B cell (primary cell): ENCODE measurements at regions not wholly inside any gene's neighbourhood (a gene's known extent, or its start where the extent isn't known, plus 50 kb on each side); places are given as distances from the start of the nearest gene placed in this dataset.

ENCODE experiments used
- ATAC-seq: fragments of 200-7000 bp; cut with Tn5 transposase; one replicate; pipeline ENCODE4 v1.10.0; 2021; ENCODE audit warnings: low read depth, mild to moderate bottlenecking, moderate number of reproducible peaks, moderate library complexity
- CTCF ChIA-PET: fragments of 350-600 bp; sonication (Branson Sonifier 250); formaldehyde crosslinking; loops from one replicate; lab custom pipeline; 2021; ENCODE audit warnings: antibody characterized with exemption, inconsistent platforms; lab: Charles Lee
- POLR2A ChIA-PET: fragments of 350-600 bp; sonication (Branson Sonifier 250); formaldehyde crosslinking; loops from one replicate; lab custom pipeline; 2021; ENCODE audit warnings: antibody characterized with exemption; lab: Charles Lee
- DNase-seq: peaks from one replicate; pipeline ENCODE4 v3.0.0; 2013
- H2AFZ ChIP-seq: 2 replicates; pipeline ENCODE4 v1.6.1; 2012; ENCODE audit warnings: mild to moderate bottlenecking, low read depth, low read length; ENCODE audit not compliant: insufficient read depth, poor library complexity, severe bottlenecking
- H3K27ac ChIP-seq, 2 donors: 1 replicate in 1 of 2; 2 replicates in 1 of 2; pipeline ENCODE4 v1.5.1; 2012 to 2013; ENCODE audit warnings: low read length in 2 of 2, mild to moderate bottlenecking in 2 of 2, moderate library complexity in 1 of 2
- H3K27me3 ChIP-seq, 4 experiments: fragments of 200-600 bp in 1 of 4; sonication (generic) in 1 of 4; replicated peaks in 1 of 4; 1 replicate in 2 of 4; 2 replicates in 2 of 4; pipeline versions ENCODE4 v1.6.1 to v1.7.0; 2013 to 2016; ENCODE audit warnings: low read length in 3 of 4, mild to moderate bottlenecking in 2 of 4, mixed read lengths in 1 of 4, moderate library complexity in 1 of 4; ENCODE audit not compliant: insufficient read depth in 4 of 4, control insufficient read depth in 3 of 4; ENCODE audit errors: control extremely low read depth in 1 of 4
- H3K36me3 ChIP-seq, 2 experiments: replicated peaks in 1 of 2; 1 replicate in 1 of 2; 2 replicates in 1 of 2; pipeline versions ENCODE4 v1.6.1 to v1.7.1; 2013; ENCODE audit warnings: low read length in 1 of 2; ENCODE audit not compliant: insufficient read depth in 2 of 2, control insufficient read depth in 1 of 2; ENCODE audit errors: control extremely low read depth in 1 of 2, extremely low read depth in 1 of 2
- H3K4me1 ChIP-seq, 2 donors: fragments of 200-600 bp in 1 of 2; sonication (generic) in 1 of 2; 1 replicate in 1 of 2; 2 replicates in 1 of 2; pipeline versions ENCODE4 v1.5.1 to v1.6.1; 2013 to 2017; ENCODE audit warnings: low read length in 2 of 2; ENCODE audit not compliant: control insufficient read depth in 2 of 2, insufficient read depth in 2 of 2
- H3K4me2 ChIP-seq: replicated peaks from 2 replicates; pipeline ENCODE3; 2012; ENCODE audit warnings: mild to moderate bottlenecking, low read depth, low read length; ENCODE audit not compliant: poor library complexity, severe bottlenecking
- H3K4me3 ChIP-seq, 5 experiments: fragments of 200-600 bp in 1 of 5; sonication (generic) in 1 of 5; 1 replicate in 3 of 5; 2 replicates in 2 of 5; pipeline versions ENCODE4 v1.5.1 to v1.7.0; 2011 to 2016; ENCODE audit warnings: low read length in 4 of 5, mild to moderate bottlenecking in 4 of 5, low read depth in 2 of 5, control low read depth in 1 of 5, moderate library complexity in 1 of 5; ENCODE audit not compliant: insufficient read depth in 1 of 5; ENCODE audit errors: control extremely low read depth in 1 of 5, extremely low read depth in 1 of 5
- H3K79me2 ChIP-seq: fragments of 200-600 bp; sonication (generic); one replicate; pipeline ENCODE4 v1.6.0; 2016; ENCODE audit warnings: low read length; ENCODE audit not compliant: control insufficient read depth, insufficient read depth
- H3K9ac ChIP-seq: fragments of 200-600 bp; sonication (generic); 2 replicates; pipeline ENCODE4 v1.6.1; 2017; ENCODE audit warnings: mild to moderate bottlenecking, low read length, moderate library complexity
- H3K9me3 ChIP-seq, 3 donors: one replicate each; pipeline versions ENCODE4 v1.6.1 to v1.7.1; 2013; ENCODE audit warnings: low read length in 2 of 3; ENCODE audit not compliant: control insufficient read depth in 2 of 3, insufficient read depth in 1 of 3; ENCODE audit errors: control extremely low read depth in 1 of 3
- H4K20me1 ChIP-seq: 2 replicates; pipeline ENCODE4 v1.6.0; 2012; ENCODE audit warnings: mild to moderate bottlenecking, low read length; ENCODE audit not compliant: insufficient read depth, control insufficient read depth, poor library complexity, severe bottlenecking
- H3K27ac Mint-ChIP-seq: one replicate; pipeline ENCODE4 v1.8.0; 2021; ENCODE audit warnings: mixed read lengths
- H3K27me3 Mint-ChIP-seq: one replicate; pipeline ENCODE4 v1.8.0; 2021; ENCODE audit warnings: mixed read lengths
- H3K4me1 Mint-ChIP-seq: one replicate; pipeline ENCODE4 v1.8.0; 2021; ENCODE audit warnings: mixed read lengths
- H3K4me3 Mint-ChIP-seq: one replicate; pipeline ENCODE4 v1.8.0; 2021; ENCODE audit warnings: mixed read lengths
- H3K9me3 Mint-ChIP-seq: one replicate; pipeline ENCODE4 v1.8.0; 2022; ENCODE audit warnings: mixed read lengths; ENCODE audit not compliant: insufficient read depth
- EZH2 ChIP-seq: IDR thresholded peaks from 2 replicates; pipeline ENCODE4 v1.6.1; 2012; ENCODE audit warnings: borderline replicate concordance, low read depth, mild to moderate bottlenecking, moderate library complexity, low read length; ENCODE audit not compliant: insufficient read depth, poor library complexity, severe bottlenecking
- WGBS: methylation state at CpG from one replicate; pipeline ENCODE4 v1.1.5; 2013; ENCODE audit warnings: missing lambda C conversion rate; ENCODE audit not compliant: insufficient coverage; 5-methylcytosine and 5-hydroxymethylcytosine counted together
- intact Hi-C: fragments of 100-400 bp; cut with micrococcal nuclease; formaldehyde crosslinking; loops from one replicate; pipeline ENCODE4 v1.10.0; 2022
- TF ChIP-seq, protein P1 (sequence below): fragments of 200-600 bp; IDR thresholded peaks from one replicate; pipeline ENCODE4 v1.8.0; 2022; ENCODE audit warnings: antibody characterized with exemption, mild to moderate bottlenecking

DNA sequence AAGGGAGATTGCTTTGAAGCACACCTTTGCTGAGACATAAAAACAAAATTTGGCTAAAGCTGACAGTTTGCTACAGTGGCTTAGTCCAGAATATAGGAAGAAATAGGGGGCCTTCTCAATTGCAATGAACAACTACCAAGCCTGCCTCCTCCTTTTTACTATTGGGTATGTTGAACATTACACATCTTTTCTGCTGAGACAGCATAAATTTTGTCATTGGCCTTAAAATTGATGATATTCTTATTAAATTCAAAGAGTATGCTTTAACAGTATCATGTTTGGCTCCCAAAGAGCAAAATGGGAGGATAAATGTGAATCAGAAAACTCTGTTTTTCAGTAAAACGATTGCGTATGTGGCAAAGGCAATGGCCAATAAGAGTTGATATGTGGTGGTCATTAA is 721.9 kb upstream of the IGFBP7 start:
- ATAC-seq = no peak
- Histone ChIP-seq H3K27ac (no peak overlapping the region), H3K9me3 (no peaks in the 10 kb centered on the region), H3K4me2 (no peak overlapping the region), H3K27me3 (no peaks in the 10 kb centered on the region), H2AFZ (no peak overlapping the region), H3K4me3 (no peak overlapping the region), H3K36me3 (no peaks in the 10 kb centered on the region), H3K4me1 (no peaks in the 10 kb centered on the region), H3K9ac (no peak overlapping the region), H3K79me2 (no peaks in the 10 kb centered on the region), H4K20me1 (no peaks in the 10 kb centered on the region)
- no CpG with 5 or more reads among the region's 2 CpGs for WGBS
- TF ChIP-seq EZH2 = no peak
- TF ChIP-seq, protein P1, sequence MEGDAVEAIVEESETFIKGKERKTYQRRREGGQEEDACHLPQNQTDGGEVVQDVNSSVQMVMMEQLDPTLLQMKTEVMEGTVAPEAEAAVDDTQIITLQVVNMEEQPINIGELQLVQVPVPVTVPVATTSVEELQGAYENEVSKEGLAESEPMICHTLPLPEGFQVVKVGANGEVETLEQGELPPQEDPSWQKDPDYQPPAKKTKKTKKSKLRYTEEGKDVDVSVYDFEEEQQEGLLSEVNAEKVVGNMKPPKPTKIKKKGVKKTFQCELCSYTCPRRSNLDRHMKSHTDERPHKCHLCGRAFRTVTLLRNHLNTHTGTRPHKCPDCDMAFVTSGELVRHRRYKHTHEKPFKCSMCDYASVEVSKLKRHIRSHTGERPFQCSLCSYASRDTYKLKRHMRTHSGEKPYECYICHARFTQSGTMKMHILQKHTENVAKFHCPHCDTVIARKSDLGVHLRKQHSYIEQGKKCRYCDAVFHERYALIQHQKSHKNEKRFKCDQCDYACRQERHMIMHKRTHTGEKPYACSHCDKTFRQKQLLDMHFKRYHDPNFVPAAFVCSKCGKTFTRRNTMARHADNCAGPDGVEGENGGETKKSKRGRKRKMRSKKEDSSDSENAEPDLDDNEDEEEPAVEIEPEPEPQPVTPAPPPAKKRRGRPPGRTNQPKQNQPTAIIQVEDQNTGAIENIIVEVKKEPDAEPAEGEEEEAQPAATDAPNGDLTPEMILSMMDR = no peak
- H3K27me3 Mint-ChIP-seq = no peaks in the 10 kb centered on the region
- ChIA-PET CTCF (no interaction called here), POLR2A (no interaction called here)
- no peak for DNase-seq
- H3K4me3 Mint-ChIP-seq = no peak overlapping the region
- H3K9me3 Mint-ChIP-seq = no peaks in the 10 kb centered on the region
- no peak overlapping the region for H3K27ac Mint-ChIP-seq
- intact Hi-C loops = no loop called here
- no peaks in the 10 kb centered on the region for H3K4me1 Mint-ChIP-seq

- H3K9me3 ChIP-seq = peaks cover 0 to 1% (median 0%) of the 10 kb centered on the region in 3 donors
- no peak overlapping the region for H3K9ac ChIP-seq
- no peak overlapping the region for H3K4me3 ChIP-seq
- H4K20me1 ChIP-seq = no peaks in the 10 kb centered on the region
- no peaks in the 10 kb centered on the region for H3K27me3 ChIP-seq
- DNase-seq (no peak), ATAC-seq (no peak)
- H3K9me3 Mint-ChIP-seq = peaks cover 2% of the 10 kb centered on the region
- H3K27ac ChIP-seq = no peak overlapping the region
- H3K27ac Mint-ChIP-seq = no peak overlapping the region
- no peak overlapping the region for H2AFZ ChIP-seq
- no peaks in the 10 kb centered on the region for H3K79me2 ChIP-seq
- H3K4me3 Mint-ChIP-seq = no peak overlapping the region
- H3K4me2 ChIP-seq = no peak overlapping the region
- intact Hi-C loops = no loop called here
- ChIA-PET CTCF (no interaction called here), POLR2A (no interaction called here)
- TF ChIP-seq, protein P1 = no peak
- H3K27me3 Mint-ChIP-seq = no peaks in the 10 kb centered on the region
- no peaks in the 10 kb centered on the region for H3K4me1 ChIP-seq
- no peaks in the 10 kb centered on the region for H3K4me1 Mint-ChIP-seq
- WGBS = no CpG with 5 or more reads among the region's 2 CpGs
- no peaks in the 10 kb centered on the region for H3K36me3 ChIP-seq
These were observed 679.5 kb upstream of the IGFBP7 start for GRCh38 chr4:57789666-57790065.
